GM23338 (cell line): ENCODE measurements at regions not wholly inside any gene's neighbourhood (a gene's known extent, or its start where the extent isn't known, plus 50 kb on each side); places are given as distances from the start of the nearest gene placed in this dataset.

Experiments used
- ATAC-seq: fragments of 200-7000 bp; cut with Tn5 transposase; 3 replicates; pipeline ENCODE4 v1.9.1; 2020
- DNase-seq: peaks from one replicate; pipeline ENCODE4 v3.0.0-alpha.2; 2015; ENCODE audit warnings: low spot score
- H2AFZ ChIP-seq: fragments of 200-600 bp; sonication (generic); 2 replicates; pipeline ENCODE4 v1.8.0; 2016; ENCODE audit warnings: antibody characterized with exemption, mild to moderate bottlenecking, moderate library complexity
- H3F3A ChIP-seq: fragments of 200-600 bp; sonication (generic); replicated peaks from 2 replicates; pipeline ENCODE4 v1.8.0; 2017; ENCODE audit warnings: antibody characterized with exemption, mixed run types, low read depth
- H3K27ac ChIP-seq: fragments of 200-600 bp; sonication (generic); 2 replicates; pipeline ENCODE4 v1.6.1; 2016; ENCODE audit warnings: low read depth
- H3K27me3 ChIP-seq: fragments of 200-600 bp; sonication (generic); 2 replicates; pipeline ENCODE4 v1.8.0; 2016; ENCODE audit warnings: mild to moderate bottlenecking, mixed run types, moderate library complexity; ENCODE audit not compliant: insufficient read depth
- H3K36me3 ChIP-seq: fragments of 200-600 bp; sonication (generic); 2 replicates; pipeline ENCODE4 v1.8.0; 2016; ENCODE audit warnings: mild to moderate bottlenecking; ENCODE audit not compliant: insufficient read depth
- H3K4me1 ChIP-seq: fragments of 200-600 bp; sonication (generic); 2 replicates; pipeline ENCODE4 v1.8.0; 2016; ENCODE audit warnings: mild to moderate bottlenecking, moderate library complexity; ENCODE audit not compliant: insufficient read depth
- H3K4me2 ChIP-seq: fragments of 200-600 bp; sonication (generic); 2 replicates; pipeline ENCODE4 v1.7.1; 2017; ENCODE audit warnings: mixed run types
- H3K4me3 ChIP-seq: fragments of 200-600 bp; sonication (generic); 2 replicates; pipeline ENCODE4 v1.6.1; 2016; ENCODE audit warnings: mixed run types
- H3K79me2 ChIP-seq: fragments of 200-600 bp; sonication (generic); replicated peaks from 2 replicates; pipeline ENCODE4 v1.8.0; 2017; ENCODE audit warnings: mild to moderate bottlenecking; ENCODE audit not compliant: insufficient read depth
- H3K9me2 ChIP-seq: fragments of 200-600 bp; sonication (generic); 2 replicates; pipeline ENCODE4 v1.8.0; 2017; ENCODE audit not compliant: insufficient read depth
- H4K20me1 ChIP-seq: fragments of 200-600 bp; sonication (generic); replicated peaks from 2 replicates; pipeline ENCODE4 v1.8.0; 2017; ENCODE audit warnings: mild to moderate bottlenecking; ENCODE audit not compliant: insufficient read depth
- H3K27ac Mint-ChIP-seq: 2 replicates; pipeline ENCODE4 v1.8.0; 2020; ENCODE audit warnings: inconsistent platforms, mild to moderate bottlenecking, moderate library complexity, mixed read lengths
- H3K27me3 Mint-ChIP-seq: 3 replicates; pipeline ENCODE4 v1.8.0; 2022; ENCODE audit warnings: low read depth, mild to moderate bottlenecking, moderate library complexity, mixed read lengths, inconsistent platforms; ENCODE audit not compliant: insufficient read depth, poor library complexity
- H3K36me3 Mint-ChIP-seq: 3 replicates; pipeline ENCODE4 v1.8.0; 2021; ENCODE audit warnings: low read depth, mild to moderate bottlenecking, inconsistent platforms, moderate library complexity, mixed read lengths
- H3K4me1 Mint-ChIP-seq: 3 replicates; pipeline ENCODE4 v1.8.0; 2020; ENCODE audit warnings: mild to moderate bottlenecking, inconsistent platforms, mixed read lengths
- H3K4me3 Mint-ChIP-seq: 3 replicates; pipeline ENCODE4 v1.8.0; 2021; ENCODE audit warnings: moderate library complexity, mild to moderate bottlenecking, inconsistent platforms, mixed read lengths
- H3K9me3 Mint-ChIP-seq: 3 replicates; pipeline ENCODE4 v1.8.0; 2020; ENCODE audit warnings: moderate library complexity, mild to moderate bottlenecking, inconsistent platforms, mixed read lengths
- CREB1 ChIP-seq: fragments of 250-450 bp; sonication (Bioruptor Pico); IDR thresholded peaks from 2 replicates; pipeline ENCODE4 v1.5.0; 2020; ENCODE audit warnings: low read depth, mild to moderate bottlenecking, moderate library complexity
- ETS1 ChIP-seq: IDR thresholded peaks from 2 replicates; pipeline ENCODE4 v1.6.1; 2016; ENCODE audit warnings: antibody characterized with exemption
- EZH2 ChIP-seq: fragments of 200-600 bp; sonication (generic); IDR thresholded peaks from one replicate; pipeline ENCODE4 v1.8.0; 2017; ENCODE audit warnings: antibody characterized with exemption, mild to moderate bottlenecking, low read depth; ENCODE audit not compliant: unreplicated experiment
- EZH2phosphoT487 ChIP-seq: fragments of 200-600 bp; sonication (generic); IDR thresholded peaks from one replicate; pipeline ENCODE4 v1.8.1; 2018; ENCODE audit warnings: antibody characterized with exemption; ENCODE audit not compliant: unreplicated experiment
- JUNB ChIP-seq: IDR thresholded peaks from one replicate; pipeline ENCODE4 v1.6.1; 2016; ENCODE audit warnings: antibody characterized with exemption; ENCODE audit not compliant: unreplicated experiment
- NANOG ChIP-seq: IDR thresholded peaks from 2 replicates; pipeline ENCODE4 v1.6.1; 2016; ENCODE audit warnings: antibody characterized with exemption, borderline replicate concordance
- POLR2AphosphoS5 ChIP-seq: IDR thresholded peaks from 2 replicates; pipeline ENCODE4 v1.6.1; 2016; ENCODE audit warnings: antibody characterized with exemption, low read depth
- REST ChIP-seq: IDR thresholded peaks from one replicate; pipeline ENCODE4 v1.6.1; 2018; ENCODE audit warnings: antibody characterized with exemption; ENCODE audit not compliant: unreplicated experiment
- STAT1 ChIP-seq: IDR thresholded peaks from one replicate; pipeline ENCODE4 v1.6.1; 2016; ENCODE audit warnings: antibody characterized with exemption; ENCODE audit not compliant: unreplicated experiment
- ZNF114 ChIP-seq: fragments of 250-450 bp; sonication (Bioruptor Pico); IDR thresholded peaks from 2 replicates; pipeline ENCODE4 v1.5.0; 2020; ENCODE audit warnings: mild to moderate bottlenecking, moderate library complexity
- ZNF331 ChIP-seq: fragments of 250-450 bp; sonication (Bioruptor Pico); IDR thresholded peaks from 2 replicates; pipeline ENCODE4 v1.5.0; 2020; ENCODE audit warnings: low read depth, mild to moderate bottlenecking, moderate library complexity
- ZNF462 ChIP-seq: fragments of 250-450 bp; sonication (Bioruptor Pico); IDR thresholded peaks from 2 replicates; pipeline ENCODE4 v1.5.0; 2020; ENCODE audit warnings: mild to moderate bottlenecking, moderate library complexity
- TF ChIP-seq, protein P1 (sequence below), 2 experiments: fragments of 200-600 bp in 1 of 2; sonication (generic) in 1 of 2; conservative IDR thresholded peaks; 2 replicates each; pipeline versions ENCODE4 v1.5.1 to v1.6.1; 2016 to 2017; ENCODE audit warnings: antibody characterized with exemption in 2 of 2, low read depth in 2 of 2, mild to moderate bottlenecking in 2 of 2, moderate library complexity in 1 of 2

GRCh38 chr2:6312367-6312766 lies 553.3 kb downstream of the CMPK2 start:
- Histone ChIP-seq H3K36me3 (no peaks in the 10 kb centered on the region), H3K27me3 (no peaks in the 10 kb centered on the region), H3F3A (no peaks in the 10 kb centered on the region), H3K4me3 (no peak overlapping the region), H2AFZ (no peak overlapping the region), H3K27ac (no peak overlapping the region), H3K79me2 (no peaks in the 10 kb centered on the region), H4K20me1 (no peaks in the 10 kb centered on the region), H3K4me1 (no peaks in the 10 kb centered on the region), H3K4me2 (no peak overlapping the region), H3K9me2 (no peaks in the 10 kb centered on the region)
- H3K27me3 Mint-ChIP-seq: peaks cover 2% of the 10 kb centered on the region
- ATAC-seq (no peak), DNase-seq (no peak)
- TF ChIP-seq ETS1 (no peak), STAT1 (no peak), ZNF462 (CRISPR knock-in tag) (no peak), EZH2 (no peak), ZNF114 (CRISPR knock-in tag) (no peak), JUNB (no peak), NANOG (no peak), ZNF331 (no peak), CREB1 (no peak), EZH2phosphoT487 (no peak), POLR2AphosphoS5 (no peak), REST (no peak)
- TF ChIP-seq, protein P1, sequence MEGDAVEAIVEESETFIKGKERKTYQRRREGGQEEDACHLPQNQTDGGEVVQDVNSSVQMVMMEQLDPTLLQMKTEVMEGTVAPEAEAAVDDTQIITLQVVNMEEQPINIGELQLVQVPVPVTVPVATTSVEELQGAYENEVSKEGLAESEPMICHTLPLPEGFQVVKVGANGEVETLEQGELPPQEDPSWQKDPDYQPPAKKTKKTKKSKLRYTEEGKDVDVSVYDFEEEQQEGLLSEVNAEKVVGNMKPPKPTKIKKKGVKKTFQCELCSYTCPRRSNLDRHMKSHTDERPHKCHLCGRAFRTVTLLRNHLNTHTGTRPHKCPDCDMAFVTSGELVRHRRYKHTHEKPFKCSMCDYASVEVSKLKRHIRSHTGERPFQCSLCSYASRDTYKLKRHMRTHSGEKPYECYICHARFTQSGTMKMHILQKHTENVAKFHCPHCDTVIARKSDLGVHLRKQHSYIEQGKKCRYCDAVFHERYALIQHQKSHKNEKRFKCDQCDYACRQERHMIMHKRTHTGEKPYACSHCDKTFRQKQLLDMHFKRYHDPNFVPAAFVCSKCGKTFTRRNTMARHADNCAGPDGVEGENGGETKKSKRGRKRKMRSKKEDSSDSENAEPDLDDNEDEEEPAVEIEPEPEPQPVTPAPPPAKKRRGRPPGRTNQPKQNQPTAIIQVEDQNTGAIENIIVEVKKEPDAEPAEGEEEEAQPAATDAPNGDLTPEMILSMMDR (conservative IDR thresholded peaks at IDR 0.05; ENCODE audit: low read depth in 2 of 2): no peak
- no peak overlapping the region for H3K27ac Mint-ChIP-seq
- H3K4me3 Mint-ChIP-seq: no peak overlapping the region
- peaks cover 72% of the 10 kb centered on the region for H3K9me3 Mint-ChIP-seq
- H3K36me3 Mint-ChIP-seq: peaks cover 5% of the 10 kb centered on the region; the same call in 2 of the 3 replicates
- H3K4me1 Mint-ChIP-seq: no peaks in the 10 kb centered on the region
